K562 (cell line): ENCODE measurements at regions not wholly inside any gene's neighbourhood (a gene's known extent, or its start where the extent isn't known, plus 50 kb on each side); places are given as distances from the start of the nearest gene placed in this dataset.

Experiments used
- EZH2 ChIP-seq: IDR thresholded peaks from 2 replicates; pipeline ENCODE4 v1.6.1; 2012; ENCODE audit warnings: low read depth, mild to moderate bottlenecking, inconsistent platforms, low read length, borderline replicate concordance
- FOXO4 ChIP-seq: fragments of 450-650 bp; formaldehyde crosslinking; IDR thresholded peaks from 2 replicates; pipeline ENCODE4 v1.4.0; 2020; ENCODE audit warnings: mild to moderate bottlenecking, moderate library complexity
- GABPA ChIP-seq: fragments of 200-800 bp; sonication (Bioruptor generic); conservative IDR thresholded peaks from 2 replicates; pipeline ENCODE4 v1.6.1; 2016; ENCODE audit warnings: low read depth, missing genetic modification characterization, missing compliant biosample characterization
- NBN ChIP-seq: fragments of 450-650 bp; IDR thresholded peaks from 2 replicates; pipeline ENCODE4 v1.6.1; 2016; ENCODE audit warnings: low read depth, mild to moderate bottlenecking
- NFXL1 ChIP-seq: fragments of 450-650 bp; formaldehyde crosslinking; IDR thresholded peaks from 2 replicates; pipeline ENCODE4 v1.4.0; 2021; ENCODE audit warnings: mild to moderate bottlenecking
- POLR2A ChIP-seq: fragments of 450-650 bp; conservative IDR thresholded peaks from 2 replicates; pipeline ENCODE4 v1.6.1; 2016
- POLR2AphosphoS5 ChIP-seq: IDR thresholded peaks from 2 replicates; pipeline ENCODE4 v1.6.1; 2011; ENCODE audit warnings: mild to moderate bottlenecking, low read depth, low read length, moderate library complexity; ENCODE audit not compliant: control insufficient read depth, insufficient read depth
- YBX1 ChIP-seq: fragments of 450-650 bp; IDR thresholded peaks from 2 replicates; pipeline ENCODE4 v1.7.1; 2016; ENCODE audit warnings: mild to moderate bottlenecking
- YY1 ChIP-seq, 3 experiments: IDR thresholded peaks; 2 replicates each; pipeline ENCODE4 v1.6.1; 2011; ENCODE audit warnings: low read length in 2 of 3, mild to moderate bottlenecking in 2 of 3, moderate library complexity in 2 of 3, borderline replicate concordance in 1 of 3, control low read depth in 1 of 3, low read depth in 1 of 3; ENCODE audit not compliant: insufficient read depth in 3 of 3, insufficient replicate concordance in 2 of 3, control insufficient read depth in 1 of 3, insufficient read length in 1 of 3; ENCODE audit errors: extremely low read depth in 1 of 3
- TF ChIP-seq, protein P1 (sequence below): sonication (generic); formaldehyde crosslinking; IDR thresholded peaks from 2 replicates; pipeline ENCODE4 v1.9.0; 2022; ENCODE audit warnings: mild to moderate bottlenecking, missing genetic modification reagents
- TF ChIP-seq, protein P2 (sequence below): fragments of 250-450 bp; sonication (Bioruptor Pico); IDR thresholded peaks from 2 replicates; pipeline ENCODE4 v1.5.0; 2021; ENCODE audit warnings: mild to moderate bottlenecking, moderate library complexity

- TF ChIP-seq NFXL1 (CRISPR knock-in tag) = no peak
- TF ChIP-seq NBN = no peak
- TF ChIP-seq FOXO4 (CRISPR knock-in tag) = no peak
- TF ChIP-seq, protein P1, sequence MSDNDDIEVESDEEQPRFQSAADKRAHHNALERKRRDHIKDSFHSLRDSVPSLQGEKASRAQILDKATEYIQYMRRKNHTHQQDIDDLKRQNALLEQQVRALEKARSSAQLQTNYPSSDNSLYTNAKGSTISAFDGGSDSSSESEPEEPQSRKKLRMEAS (CRISPR knock-in tag) = no peak
- TF ChIP-seq, protein P2, sequence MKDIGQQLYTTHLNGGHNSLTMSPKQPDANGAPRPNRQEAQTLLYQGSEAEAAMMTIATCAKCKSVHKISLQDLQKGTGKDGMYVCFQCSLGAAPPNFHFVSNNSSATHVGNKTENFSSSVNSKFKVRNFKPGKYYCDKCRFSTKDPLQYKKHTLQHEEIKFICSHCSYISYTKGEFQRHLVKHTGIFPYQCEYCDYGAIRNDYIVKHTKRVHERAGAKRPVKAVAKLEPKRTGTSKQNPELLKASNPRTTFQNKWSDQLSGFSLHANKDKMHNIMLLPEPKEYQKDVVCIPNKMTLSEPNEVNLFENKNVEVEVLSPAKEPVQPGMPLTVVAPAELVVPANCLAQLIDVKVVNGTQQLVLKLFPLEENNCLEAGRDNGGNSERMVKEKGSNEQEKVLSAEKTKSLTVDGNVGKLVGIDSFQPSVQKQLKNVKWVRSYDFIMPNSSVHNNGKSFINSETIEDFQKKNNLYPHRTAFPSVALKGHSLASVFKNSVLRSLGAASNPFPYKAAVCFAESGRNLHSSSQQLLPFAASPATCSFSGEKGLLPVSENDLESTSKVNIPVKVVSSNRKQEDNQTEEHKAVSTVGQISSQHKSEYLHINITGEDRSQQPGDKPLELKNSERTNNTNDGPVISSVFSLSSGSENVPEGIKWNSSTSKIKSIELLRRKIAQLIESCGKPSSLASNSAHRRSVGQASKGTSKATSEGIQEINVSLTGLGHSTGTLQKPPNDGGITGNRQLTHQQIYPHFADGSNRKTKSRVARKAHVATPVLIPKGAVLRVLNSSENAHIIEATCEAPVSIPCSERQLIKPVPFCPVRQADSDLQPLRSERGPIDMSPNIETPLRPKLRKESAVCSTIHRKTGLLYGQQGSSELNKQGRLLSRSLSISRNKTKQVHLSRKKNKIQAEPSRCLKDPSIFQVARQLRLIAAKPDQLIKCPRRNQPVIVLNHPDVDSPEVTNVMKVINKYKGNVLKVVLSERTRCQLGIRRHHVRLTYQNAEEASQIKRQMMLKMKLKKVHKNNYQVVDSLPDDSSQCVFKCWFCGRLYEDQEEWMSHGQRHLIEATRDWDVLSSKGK (CRISPR knock-in tag) = no peak
- no peak for TF ChIP-seq GABPA
- TF ChIP-seq EZH2 = no peak
- no peak for TF ChIP-seq YBX1
- TF ChIP-seq POLR2A = no peak
- TF ChIP-seq POLR2AphosphoS5 = no peak
- TF ChIP-seq YY1 (IDR thresholded peaks at IDR 0.05; ENCODE audit: borderline replicate concordance in 1 of 3, control insufficient read depth in 1 of 3, extremely low read depth in 1 of 3, insufficient read depth in 3 of 3, insufficient read length in 1 of 3, insufficient replicate concordance in 2 of 3, low read depth in 1 of 3, low read length in 2 of 3) = no peak
These were observed 302.8 kb upstream of the RASA1 start for GRCh38 chr5:86964889-86965288.
